ENCODE measurements at regions not wholly inside any gene's neighbourhood (a gene's known extent, or its start where the extent isn't known, plus 50 kb on each side); places are given as distances from the start of the nearest gene placed in this dataset.
A peak's percentile ranks its signal among the peaks of the same experiment; 100 is the strongest.

DNA sequence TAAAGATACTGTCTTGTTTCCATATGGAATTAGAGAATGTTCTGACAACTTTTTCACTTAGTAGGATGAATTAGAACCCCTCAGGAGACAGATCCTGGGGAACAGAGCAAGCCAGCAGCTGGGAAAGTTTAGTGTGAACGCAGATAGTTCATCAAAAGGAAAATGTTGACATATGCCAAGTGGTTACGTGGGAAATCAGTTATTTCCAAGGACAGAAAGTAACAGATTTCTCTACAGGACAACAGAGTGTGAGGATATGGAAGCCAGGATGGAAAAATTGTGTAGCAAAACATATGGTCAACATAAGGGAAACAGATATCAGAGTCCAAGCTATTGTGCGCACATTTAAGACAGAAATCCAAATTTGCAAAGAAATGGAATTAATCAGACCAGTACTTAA is 419.5 kb downstream of the LRRIQ3 start:
- H3K4me1 Mint-ChIP-seq = no peaks in the 10 kb centered on the region
- H3K9me3 Mint-ChIP-seq = peaks cover 0 to 5% (median 0%) of the 10 kb centered on the region in 7 donors
- DNase-seq (no peak), ATAC-seq (ENCODE audit: low read depth in 2 of 2) (no peak)
- H3K36me3 Mint-ChIP-seq = no peaks in the 10 kb centered on the region
- H3K27me3 Mint-ChIP-seq = no peaks in the 10 kb centered on the region
- H3K27ac Mint-ChIP-seq = no peak overlapping the region
- no peak overlapping the region for H3K4me3 Mint-ChIP-seq

DNA sequence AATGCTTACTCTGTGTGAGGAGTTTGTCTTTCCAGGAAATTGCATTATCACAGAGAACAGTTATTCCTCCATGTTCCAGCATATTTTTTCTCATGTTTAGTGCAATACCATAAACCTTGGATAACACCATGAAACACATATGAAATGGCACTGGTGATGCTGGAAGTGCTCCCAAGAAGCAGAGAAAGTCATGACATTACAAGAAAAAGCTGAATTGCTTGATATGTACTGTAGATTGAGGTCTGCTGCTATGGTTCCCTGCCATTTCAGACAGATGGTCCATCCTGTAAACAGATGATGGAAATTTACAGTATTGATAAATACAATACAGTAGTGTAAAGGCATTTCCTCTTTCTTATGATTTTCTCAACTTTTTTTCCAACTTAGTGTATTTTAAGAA is 422.1 kb downstream of the LRRIQ3 start:
- Mint-ChIP-seq H3K27ac (no peak overlapping the region), H3K4me1 (no peaks in the 10 kb centered on the region), H3K36me3 (no peaks in the 10 kb centered on the region), H3K9me3 (peaks cover 0 to 6% (median 0%) of the 10 kb centered on the region in 7 donors), H3K4me3 (no peak overlapping the region), H3K27me3 (no peaks in the 10 kb centered on the region)
- ATAC-seq (ENCODE audit: low read depth in 2 of 2) (no peak), DNase-seq (no peak)

DNA sequence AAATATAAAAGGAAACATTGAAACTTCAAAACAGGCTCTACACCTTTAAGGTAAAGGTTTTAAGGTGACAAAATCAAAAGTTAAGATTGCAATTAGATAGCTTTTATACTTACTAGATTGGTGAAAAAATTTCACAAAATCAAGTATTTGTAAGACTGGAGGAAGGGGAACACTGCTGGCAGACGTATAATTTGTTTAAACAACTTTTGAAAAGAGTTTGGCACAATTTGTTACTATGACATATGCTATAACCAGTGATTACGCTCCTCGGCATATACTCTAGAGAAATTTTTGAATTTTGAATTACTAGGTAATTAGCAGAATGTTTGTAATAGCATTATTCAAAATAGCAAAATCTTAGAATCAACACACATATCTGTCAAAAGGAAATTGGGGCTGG is 425.0 kb downstream of the LRRIQ3 start:
- Mint-ChIP-seq H3K4me1 (no peaks in the 10 kb centered on the region), H3K36me3 (no peaks in the 10 kb centered on the region), H3K4me3 (no peak overlapping the region), H3K9me3 (peaks cover 0 to 2% (median 0%) of the 10 kb centered on the region in 7 donors), H3K27me3 (no peaks in the 10 kb centered on the region), H3K27ac (no peak overlapping the region)
- ATAC-seq (ENCODE audit: low read depth in 2 of 2) (no peak), DNase-seq (no peak)

DNA sequence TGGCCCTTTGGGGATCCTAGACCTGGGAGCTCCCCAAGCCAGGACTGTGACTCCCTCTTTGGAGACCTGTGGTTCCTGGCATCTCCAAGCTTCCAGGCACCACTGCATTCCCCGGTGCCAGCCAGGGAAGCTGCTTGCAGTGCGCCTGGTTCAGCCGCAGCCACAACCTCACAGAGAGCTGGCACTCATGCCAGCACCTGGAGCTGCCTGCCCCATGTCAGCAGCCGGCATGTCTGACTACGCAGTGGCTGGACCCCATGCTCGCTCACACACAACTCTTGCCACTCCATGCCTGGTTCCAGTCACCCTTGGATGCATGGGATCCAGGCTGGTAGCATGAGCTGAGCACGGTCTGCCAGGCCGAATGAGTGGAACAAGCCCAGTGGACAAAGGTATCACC is 426.6 kb downstream of the LRRIQ3 start:
- Mint-ChIP-seq H3K4me3 (peak overlapping the region in 1 of 8 donors; percentile 76), H3K4me1 (no peaks in the 10 kb centered on the region), H3K36me3 (no peaks in the 10 kb centered on the region), H3K27me3 (no peaks in the 10 kb centered on the region), H3K9me3 (peaks cover 0 to 2% (median 0%) of the 10 kb centered on the region in 7 donors), H3K27ac (no peak overlapping the region)
- DNase-seq (no peak), ATAC-seq (ENCODE audit: low read depth in 2 of 2) (no peak)

DNA sequence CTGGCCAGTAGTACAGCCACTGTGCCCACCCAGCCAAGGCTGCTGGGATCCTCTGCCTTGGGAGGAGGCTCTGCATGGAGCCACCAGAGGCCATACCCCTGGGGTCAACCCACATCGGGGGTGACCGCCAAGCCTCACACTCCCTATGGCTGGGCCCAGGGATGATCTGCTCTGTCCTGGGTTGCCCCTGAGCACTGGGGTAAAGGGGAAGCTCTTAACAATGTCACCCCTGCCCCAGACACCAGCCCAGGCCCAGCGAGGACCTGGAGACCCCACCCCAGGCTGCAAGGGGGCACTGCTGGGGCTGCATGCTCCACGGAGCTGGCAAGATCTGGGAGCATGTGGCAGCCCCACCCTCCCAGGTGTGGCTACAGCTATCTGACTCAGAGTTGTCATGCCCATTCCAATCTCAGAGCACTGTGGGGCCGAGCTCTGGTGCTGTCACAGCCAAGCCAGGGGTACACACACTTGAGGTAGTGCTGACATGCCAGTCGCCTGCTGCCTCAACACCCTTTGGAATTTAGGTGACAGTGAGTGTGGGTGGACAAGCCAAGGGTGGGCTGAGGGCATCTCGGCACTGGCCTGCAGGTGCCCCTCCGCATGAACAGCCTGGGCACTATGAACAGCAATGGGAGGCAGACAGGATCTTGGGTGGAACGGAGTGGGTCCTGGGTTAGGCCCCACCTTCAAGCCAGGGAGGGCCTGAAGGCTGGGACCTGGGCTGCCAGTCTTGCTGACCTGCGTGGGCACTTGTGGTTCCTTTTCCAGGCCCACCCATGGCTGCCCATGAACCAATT is 427.7 kb downstream of the LRRIQ3 start:
- DNase-seq = no peak
- no peaks in the 10 kb centered on the region for H3K36me3 Mint-ChIP-seq

DNA sequence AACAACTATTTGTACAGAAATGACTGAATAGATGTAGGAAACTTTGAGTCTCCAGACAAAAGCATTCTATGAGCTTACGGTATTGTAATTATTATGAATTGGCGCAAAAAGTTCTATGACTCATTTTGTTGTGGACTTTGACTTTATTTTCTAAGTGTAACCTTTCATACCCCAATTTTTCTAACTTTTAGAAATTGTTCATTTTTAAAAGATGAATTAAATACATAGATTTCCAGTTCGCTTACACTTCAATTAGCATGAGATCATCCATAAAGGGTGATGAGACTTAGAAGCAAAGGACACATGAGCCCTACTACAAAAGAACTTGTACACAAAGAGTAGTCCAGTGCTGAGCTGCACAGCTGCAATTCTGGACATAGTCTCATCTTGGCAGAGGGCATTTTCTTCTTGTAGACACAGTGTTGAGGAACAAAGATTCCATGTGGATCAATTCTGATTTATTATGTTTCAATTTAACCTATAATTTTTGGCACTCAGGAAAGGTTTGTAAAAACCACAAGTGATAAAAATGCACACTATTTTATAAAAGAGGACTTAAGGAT is 431.1 kb downstream of the LRRIQ3 start:
- Mint-ChIP-seq H3K27me3 (no peaks in the 10 kb centered on the region), H3K9me3 (peaks cover 0 to 2% (median 0%) of the 10 kb centered on the region in 7 donors), H3K4me3 (no peak overlapping the region), H3K4me1 (no peaks in the 10 kb centered on the region), H3K36me3 (no peaks in the 10 kb centered on the region), H3K27ac (no peak overlapping the region)
- DNase-seq (no peak), ATAC-seq (ENCODE audit: low read depth in 2 of 2) (no peak)

More for the DNA sequence above, 427.7 kb downstream of the LRRIQ3 start:
- peaks cover 0 to 2% (median 0%) of the 10 kb centered on the region in 7 donors for H3K9me3 Mint-ChIP-seq
- no peak for ATAC-seq (ENCODE audit: low read depth in 2 of 2)
- H3K27me3 Mint-ChIP-seq = no peaks in the 10 kb centered on the region
- H3K4me1 Mint-ChIP-seq = no peaks in the 10 kb centered on the region
- H3K27ac Mint-ChIP-seq = no peak overlapping the region
- H3K4me3 Mint-ChIP-seq = no peak overlapping the region

DNA sequence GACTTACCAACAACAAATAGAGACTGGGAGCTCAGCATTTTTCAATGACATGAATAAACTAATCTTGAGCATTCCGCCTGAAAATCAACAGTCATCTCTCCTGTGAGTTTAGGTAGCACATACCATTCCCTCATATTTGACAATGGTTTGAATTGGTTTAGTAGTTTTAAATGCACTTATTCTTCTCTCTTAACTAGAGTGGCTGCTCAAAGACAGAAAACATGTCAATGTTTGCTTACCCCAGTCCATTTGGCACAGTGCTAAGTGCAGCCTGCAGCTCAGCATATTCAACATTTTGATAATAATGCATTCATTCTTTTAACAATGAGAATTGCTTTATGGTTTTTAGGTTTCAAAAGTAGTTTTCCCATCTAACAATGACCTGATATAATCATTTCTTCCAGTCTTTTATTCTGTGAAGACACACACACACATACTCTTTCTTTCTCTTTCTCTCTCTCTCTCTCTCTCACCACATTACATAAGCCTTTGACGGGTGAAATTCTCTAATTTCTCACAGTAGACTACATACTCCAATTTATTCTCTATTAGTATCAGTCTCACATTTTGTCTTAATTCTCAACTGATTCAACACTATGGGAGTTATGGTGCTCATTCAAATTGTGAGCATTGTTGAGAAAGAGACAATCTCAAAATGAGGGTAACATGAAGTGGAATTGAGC is 432.3 kb downstream of the LRRIQ3 start:
- DNase-seq (no peak), ATAC-seq (ENCODE audit: low read depth in 2 of 2) (no peak)
- Mint-ChIP-seq H3K9me3 (no peaks in the 10 kb centered on the region), H3K36me3 (no peaks in the 10 kb centered on the region), H3K4me3 (no peak overlapping the region), H3K27me3 (no peaks in the 10 kb centered on the region), H3K27ac (no peak overlapping the region), H3K4me1 (no peaks in the 10 kb centered on the region)

DNA sequence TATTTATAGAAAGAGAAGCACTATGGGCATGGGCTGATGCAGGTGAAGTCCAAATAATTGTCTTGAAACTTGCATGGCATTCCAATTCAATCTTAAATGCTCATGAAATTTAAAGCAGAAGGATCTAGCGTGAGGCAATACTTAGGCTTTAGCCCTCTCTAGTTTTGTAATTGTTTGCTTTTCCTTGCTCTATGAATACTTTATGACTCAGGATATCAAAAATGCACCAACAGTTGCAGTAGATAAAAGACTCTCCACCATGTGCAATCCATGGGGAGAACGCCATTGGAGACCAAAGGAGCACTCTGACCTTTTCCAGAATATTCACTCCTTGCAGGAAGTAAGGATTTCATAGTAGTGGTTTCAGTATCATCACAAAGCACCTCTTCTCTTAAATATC is 436.4 kb downstream of the LRRIQ3 start:
- no peak overlapping the region for H3K27ac Mint-ChIP-seq

DNA sequence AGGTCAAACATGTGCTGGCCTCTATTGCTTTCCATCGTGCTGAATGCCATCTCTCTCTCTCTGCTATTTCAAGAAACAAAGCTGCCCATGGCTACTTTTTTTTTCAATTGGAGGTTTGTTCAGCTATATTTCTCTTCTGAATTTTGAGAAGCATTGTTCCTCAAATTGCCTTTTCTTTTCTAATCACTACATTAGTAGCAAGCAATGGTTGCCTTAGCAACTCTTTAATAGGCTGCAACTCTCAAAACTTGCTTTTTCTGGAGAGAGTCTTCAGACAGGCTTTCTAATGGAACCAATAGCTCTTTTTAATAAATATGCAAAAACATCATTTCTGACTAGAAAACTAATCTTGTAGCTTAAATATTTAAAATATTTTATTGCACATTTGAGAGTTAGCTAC is 439.0 kb downstream of the LRRIQ3 start:
- ATAC-seq (ENCODE audit: low read depth in 2 of 2) = no peak
- H3K9me3 Mint-ChIP-seq = peaks cover 0 to 5% (median 0%) of the 10 kb centered on the region in 7 donors
- no peak overlapping the region for H3K27ac Mint-ChIP-seq
- no peak for DNase-seq
- H3K36me3 Mint-ChIP-seq = no peaks in the 10 kb centered on the region
- H3K4me3 Mint-ChIP-seq = no peak overlapping the region
- H3K27me3 Mint-ChIP-seq = no peaks in the 10 kb centered on the region
- no peaks in the 10 kb centered on the region for H3K4me1 Mint-ChIP-seq

More for the DNA sequence above, 436.4 kb downstream of the LRRIQ3 start:
- DNase-seq (no peak), ATAC-seq (ENCODE audit: low read depth in 2 of 2) (no peak)
- Mint-ChIP-seq H3K4me3 (no peak overlapping the region), H3K9me3 (peaks cover 0 to 3% (median 0%) of the 10 kb centered on the region in 7 donors), H3K27me3 (no peaks in the 10 kb centered on the region), H3K4me1 (no peaks in the 10 kb centered on the region), H3K36me3 (no peaks in the 10 kb centered on the region)

DNA sequence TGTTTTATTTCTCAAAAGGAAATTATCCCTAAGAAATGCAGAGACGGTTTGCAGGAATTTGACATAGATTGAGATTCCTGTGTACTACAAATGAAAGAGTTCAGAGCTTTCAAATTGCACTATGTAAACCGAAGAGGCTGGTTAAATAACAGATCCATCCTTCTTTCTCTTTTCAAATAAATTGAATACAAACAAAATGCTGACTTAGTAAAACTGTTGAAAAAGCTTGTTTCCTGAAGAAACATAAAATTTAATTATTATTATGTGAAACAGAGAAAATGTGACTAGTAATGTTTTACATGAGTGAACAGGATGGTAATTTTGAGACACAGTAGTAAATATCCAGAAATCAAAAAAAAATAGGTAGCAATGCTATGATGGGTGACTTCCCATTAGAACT is 441.2 kb downstream of the LRRIQ3 start:
- ATAC-seq (ENCODE audit: low read depth in 2 of 2) (no peak), DNase-seq (no peak)
- peaks cover 0 to 5% (median 0%) of the 10 kb centered on the region in 7 donors for H3K9me3 Mint-ChIP-seq
- no peaks in the 10 kb centered on the region for H3K36me3 Mint-ChIP-seq
- no peaks in the 10 kb centered on the region for H3K27me3 Mint-ChIP-seq
- H3K4me3 Mint-ChIP-seq = no peak overlapping the region
- no peaks in the 10 kb centered on the region for H3K4me1 Mint-ChIP-seq
- no peak overlapping the region for H3K27ac Mint-ChIP-seq

DNA sequence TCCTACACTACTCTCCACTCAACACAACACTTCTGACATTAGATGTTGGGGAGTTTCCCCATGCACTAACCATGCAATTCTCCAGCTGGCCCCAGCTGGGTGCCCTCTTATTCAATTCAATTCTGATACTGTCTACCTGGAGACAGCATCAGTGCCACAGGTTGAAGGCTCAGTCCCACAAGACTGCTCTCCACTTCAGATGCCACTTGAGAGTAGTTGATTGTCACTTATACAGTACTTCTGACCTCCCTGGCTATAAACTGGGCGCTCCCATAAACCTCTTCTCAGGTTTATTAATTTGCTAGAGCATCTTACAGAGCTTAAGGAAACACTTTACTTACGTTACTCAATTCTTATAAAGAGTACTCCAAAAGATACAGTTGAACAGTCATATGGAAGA is 442.3 kb downstream of the LRRIQ3 start:
- DNase-seq (no peak), ATAC-seq (ENCODE audit: low read depth in 2 of 2) (no peak)
- no peaks in the 10 kb centered on the region for H3K36me3 Mint-ChIP-seq
- no peaks in the 10 kb centered on the region for H3K4me1 Mint-ChIP-seq
- H3K4me3 Mint-ChIP-seq = no peak overlapping the region
- no peaks in the 10 kb centered on the region for H3K27me3 Mint-ChIP-seq
- H3K27ac Mint-ChIP-seq = no peak overlapping the region
- H3K9me3 Mint-ChIP-seq = peaks cover 0 to 5% (median 0%) of the 10 kb centered on the region in 7 donors

DNA sequence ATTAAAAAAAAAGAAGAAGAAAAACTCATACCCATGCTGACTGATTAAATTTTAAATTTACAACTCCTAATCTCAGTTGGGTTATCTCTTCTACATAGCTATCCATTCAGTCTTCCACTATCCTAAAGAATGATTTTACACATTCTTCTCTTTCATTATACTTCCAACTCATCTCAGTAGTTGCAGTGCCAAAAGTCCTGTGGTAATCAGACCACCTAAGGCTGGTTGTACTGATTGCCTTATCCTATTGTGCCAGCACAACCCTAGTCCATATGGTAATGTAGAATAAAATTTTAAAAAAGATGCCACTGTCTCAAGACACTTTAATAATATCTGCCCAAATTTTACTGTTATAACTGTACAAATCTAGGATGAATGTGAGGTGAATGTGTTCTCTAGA is 448.0 kb downstream of the LRRIQ3 start:
- no peak for ATAC-seq (ENCODE audit: low read depth in 2 of 2)
- Mint-ChIP-seq H3K27me3 (no peaks in the 10 kb centered on the region), H3K4me3 (no peak overlapping the region), H3K4me1 (no peaks in the 10 kb centered on the region), H3K36me3 (no peaks in the 10 kb centered on the region), H3K9me3 (peaks cover 0 to 7% (median 4%) of the 10 kb centered on the region in 7 donors), H3K27ac (no peak overlapping the region)
- DNase-seq = no peak

DNA sequence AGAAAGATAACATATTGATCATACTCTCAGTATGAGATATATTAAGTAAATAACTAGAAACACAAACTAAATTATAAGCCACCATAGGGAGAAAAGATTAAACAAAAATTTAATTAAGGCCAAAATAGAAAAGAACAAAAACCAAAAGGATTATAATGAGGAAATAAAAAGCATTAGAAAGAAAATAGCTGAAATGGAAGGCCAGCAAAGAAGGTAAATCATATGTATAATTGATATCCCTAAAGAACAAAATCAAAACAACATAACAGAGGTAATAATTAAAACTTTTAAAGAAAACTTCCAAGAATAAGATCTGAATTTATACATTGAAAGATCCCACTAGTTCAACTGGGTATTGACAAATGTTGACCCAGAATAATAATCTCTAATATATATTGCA is 453.0 kb downstream of the LRRIQ3 start:
- no peaks in the 10 kb centered on the region for H3K4me1 Mint-ChIP-seq
- H3K9me3 Mint-ChIP-seq = peaks cover 8 to 27% (median 13%) of the 10 kb centered on the region in 7 donors
- H3K27ac Mint-ChIP-seq = no peak overlapping the region

DNA sequence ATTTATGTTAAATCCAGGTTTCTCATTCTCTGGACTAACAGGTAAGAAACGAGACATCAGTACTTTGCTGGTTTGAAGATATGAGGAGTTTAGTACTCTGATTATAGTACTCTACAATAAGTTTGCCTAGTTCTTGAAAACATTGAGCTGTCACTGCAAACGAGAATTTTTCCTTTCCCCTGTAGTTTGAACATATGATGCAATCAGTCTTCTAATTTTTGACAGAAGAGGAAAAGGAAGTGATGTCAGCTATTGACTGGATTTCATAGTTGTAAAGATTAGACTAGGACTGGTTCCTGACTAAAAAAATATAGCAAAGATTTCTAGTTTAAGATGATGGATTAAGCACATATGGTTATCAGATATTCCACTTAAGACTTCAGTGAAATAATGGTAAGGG is 461.9 kb downstream of the LRRIQ3 start:
- Mint-ChIP-seq H3K4me3 (no peak overlapping the region), H3K27ac (no peak overlapping the region), H3K4me1 (no peaks in the 10 kb centered on the region), H3K27me3 (no peaks in the 10 kb centered on the region), H3K36me3 (no peaks in the 10 kb centered on the region), H3K9me3 (peaks cover 0 to 4% (median 0%) of the 10 kb centered on the region in 7 donors)
- no peak for DNase-seq
- no peak for ATAC-seq (ENCODE audit: low read depth in 2 of 2)

More for the DNA sequence above, 453.0 kb downstream of the LRRIQ3 start:
- H3K27me3 Mint-ChIP-seq = no peaks in the 10 kb centered on the region
- ATAC-seq (ENCODE audit: low read depth in 2 of 2) (no peak), DNase-seq (no peak)
- no peaks in the 10 kb centered on the region for H3K36me3 Mint-ChIP-seq
- no peak overlapping the region for H3K4me3 Mint-ChIP-seq

Data from naive B cell (primary cell).